ENCODE measurements at regions not wholly inside any gene's neighbourhood (a gene's known extent, or its start where the extent isn't known, plus 50 kb on each side); places are given as distances from the start of the nearest gene placed in this dataset.

GRCh38 chr19:28899703-28900102 lies 313.2 kb downstream of the UQCRFS1 start:
- TF ChIP-seq POLR2AphosphoS5 (IDR thresholded peaks at IDR 0.05; ENCODE audit: insufficient read depth, low read depth, low read length) (no peak), POLR2A (IDR thresholded peaks at IDR 0.05; ENCODE audit: low read depth, low read length) (no peak), CTCF (IDR thresholded peaks at IDR 0.05; ENCODE audit: extremely low read depth in 1 of 2, insufficient read depth in 1 of 2, low read depth in 1 of 2, low read length in 2 of 2) (no peak), EZH2 (IDR thresholded peaks at IDR 0.05; ENCODE audit: borderline replicate concordance, low read depth, low read length, severe bottlenecking) (no peak), GATA2 (IDR thresholded peaks at IDR 0.05; ENCODE audit: insufficient read depth, insufficient read length, low read depth, low read length) (no peak), JUN (IDR thresholded peaks at IDR 0.05; ENCODE audit: borderline replicate concordance, insufficient read depth, insufficient read length, low read depth) (no peak)

Data from endothelial cell of umbilical vein (primary cell).